Right lobe of liver (tissue), 4 donors: ENCODE measurements at regions not wholly inside any gene's neighbourhood (a gene's known extent, or its start where the extent isn't known, plus 50 kb on each side); places are given as distances from the start of the nearest gene placed in this dataset.

Experiments used
- CTCF ChIP-seq, 4 donors: fragments of 200-600 bp in 3 of 4; fragments of 450-650 bp in 1 of 4; IDR thresholded peaks; one replicate each; pipeline versions ENCODE4 v1.5.1 to v1.8.0; 2016 to 2022; ENCODE audit warnings: antibody characterized with exemption in 4 of 4, mild to moderate bottlenecking in 2 of 4
- POLR2A ChIP-seq: fragments of 450-650 bp; IDR thresholded peaks from one replicate; pipeline ENCODE4 v1.6.1; 2017; ENCODE audit warnings: antibody characterized with exemption, mild to moderate bottlenecking
- donor health status: DM: no; HTN: no; CAD: no.
- donor health status: DM: no; HTN: no; CAD: no.
- donor health status: DM: no; HTN: yes; CAD: no.

DNA sequence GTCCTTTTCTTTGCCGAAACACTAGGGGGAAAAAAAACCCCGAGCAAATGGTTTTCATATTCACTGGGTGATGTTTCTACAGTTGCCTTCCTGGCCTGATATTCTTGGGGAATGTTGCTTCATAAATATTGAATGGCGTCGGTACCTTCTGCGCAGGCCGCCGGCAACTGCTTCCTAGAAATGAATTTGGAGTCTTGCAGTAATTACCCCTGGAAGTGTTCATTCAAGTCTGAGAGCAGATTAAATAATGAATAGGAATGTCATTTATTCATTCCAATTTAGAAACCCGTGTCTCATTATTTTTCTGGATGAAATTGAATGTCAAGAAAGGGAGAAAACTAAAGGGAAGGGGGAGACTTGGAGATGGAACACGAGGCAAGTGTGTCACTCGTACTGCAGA is 179.4 kb upstream of the KCNG1 start:
- TF ChIP-seq POLR2A (no peak), CTCF (IDR thresholded peaks at IDR 0.05) (no peak)
